ENCODE measurements at regions not wholly inside any gene's neighbourhood (a gene's known extent, or its start where the extent isn't known, plus 50 kb on each side); places are given as distances from the start of the nearest gene placed in this dataset.

DNA sequence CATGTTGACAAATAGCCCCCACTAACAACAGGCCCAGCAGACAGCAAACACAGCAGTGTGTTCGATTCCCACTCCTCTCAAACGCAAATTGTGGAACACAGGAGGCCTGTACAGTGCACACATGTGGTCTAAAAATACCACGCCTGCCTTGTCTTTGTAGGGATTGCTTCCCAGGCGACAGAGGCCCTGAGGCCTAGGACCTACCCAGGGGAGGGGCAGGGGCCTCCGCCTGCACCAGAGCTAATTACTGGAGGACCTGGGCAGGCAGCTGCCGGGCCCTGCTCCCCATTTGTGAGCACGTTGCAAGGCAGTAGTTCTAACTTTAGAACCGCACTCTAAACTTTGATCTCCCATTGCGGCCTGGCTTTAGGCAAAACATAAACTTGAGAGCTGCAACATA, 316.0 kb downstream of the TXNL1 start:
- TF ChIP-seq, protein P1, sequence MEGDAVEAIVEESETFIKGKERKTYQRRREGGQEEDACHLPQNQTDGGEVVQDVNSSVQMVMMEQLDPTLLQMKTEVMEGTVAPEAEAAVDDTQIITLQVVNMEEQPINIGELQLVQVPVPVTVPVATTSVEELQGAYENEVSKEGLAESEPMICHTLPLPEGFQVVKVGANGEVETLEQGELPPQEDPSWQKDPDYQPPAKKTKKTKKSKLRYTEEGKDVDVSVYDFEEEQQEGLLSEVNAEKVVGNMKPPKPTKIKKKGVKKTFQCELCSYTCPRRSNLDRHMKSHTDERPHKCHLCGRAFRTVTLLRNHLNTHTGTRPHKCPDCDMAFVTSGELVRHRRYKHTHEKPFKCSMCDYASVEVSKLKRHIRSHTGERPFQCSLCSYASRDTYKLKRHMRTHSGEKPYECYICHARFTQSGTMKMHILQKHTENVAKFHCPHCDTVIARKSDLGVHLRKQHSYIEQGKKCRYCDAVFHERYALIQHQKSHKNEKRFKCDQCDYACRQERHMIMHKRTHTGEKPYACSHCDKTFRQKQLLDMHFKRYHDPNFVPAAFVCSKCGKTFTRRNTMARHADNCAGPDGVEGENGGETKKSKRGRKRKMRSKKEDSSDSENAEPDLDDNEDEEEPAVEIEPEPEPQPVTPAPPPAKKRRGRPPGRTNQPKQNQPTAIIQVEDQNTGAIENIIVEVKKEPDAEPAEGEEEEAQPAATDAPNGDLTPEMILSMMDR (IDR thresholded peaks at IDR 0.05) = no peak
- TF ChIP-seq POLR2A (IDR thresholded peaks at IDR 0.05) = no peak

All from prostate gland (tissue), 2 donors.